ENCODE measurements at regions not wholly inside any gene's neighbourhood (a gene's known extent, or its start where the extent isn't known, plus 50 kb on each side); places are given as distances from the start of the nearest gene placed in this dataset.
A peak's percentile ranks its signal among the peaks of the same experiment; 100 is the strongest.

GRCh38 chr4:129916991-129917390 is 821.0 kb downstream of the C4orf33 start:
- H3K27me3 ChIP-seq (ENCODE audit: control insufficient read depth in 3 of 3, insufficient read depth in 3 of 3, low read length in 2 of 3), result no peaks in the 10 kb centered on the region
- no peak for ATAC-seq (ENCODE audit: insufficient read depth, low FRiP score)
- TF ChIP-seq CTCF (IDR thresholded peaks at IDR 0.05; ENCODE audit: control extremely low read depth, extremely low read depth), result no peak
- H3K36me3 ChIP-seq (ENCODE audit: control insufficient read depth in 4 of 4, insufficient read depth in 4 of 4, low read length in 4 of 4), result no peaks in the 10 kb centered on the region
- no peak overlapping the region for H3K4me3 ChIP-seq
- H3K27ac ChIP-seq (ENCODE audit: low read depth in 1 of 2, low read length in 1 of 2), result no peak overlapping the region
- H3K4me1 ChIP-seq (ENCODE audit: control insufficient read depth in 5 of 5, insufficient read depth in 5 of 5, low read length in 5 of 5), result no peaks in the 10 kb centered on the region
- H3K9me3 ChIP-seq (ENCODE audit: control insufficient read depth in 4 of 4, insufficient read depth in 3 of 4, low read length in 3 of 4), result no peaks in the 10 kb centered on the region
- DNase-seq, result no peak
- no peak overlapping the region for H3K9ac ChIP-seq (ENCODE audit: insufficient read depth in 1 of 2, low read length in 2 of 2)

- WGBS, 2 donors, result 77 to 81% methylated on average over 2 of the region's 2 CpGs
- Histone ChIP-seq H3K27me3 (ENCODE audit: control insufficient read depth in 3 of 3, insufficient read depth in 3 of 3, low read length in 2 of 3) (no peaks in the 10 kb centered on the region), H3K27ac (ENCODE audit: low read depth in 1 of 2, low read length in 1 of 2) (no peak overlapping the region), H3K9ac (ENCODE audit: insufficient read depth in 1 of 2, low read length in 2 of 2) (no peak overlapping the region), H3K36me3 (ENCODE audit: control insufficient read depth in 4 of 4, insufficient read depth in 4 of 4, low read length in 4 of 4) (no peaks in the 10 kb centered on the region), H3K9me3 (ENCODE audit: control insufficient read depth in 4 of 4, insufficient read depth in 3 of 4, low read length in 3 of 4) (no peaks in the 10 kb centered on the region), H3K4me3 (no peak overlapping the region), H3K4me1 (ENCODE audit: control insufficient read depth in 5 of 5, insufficient read depth in 5 of 5, low read length in 5 of 5) (no peaks in the 10 kb centered on the region)
- TF ChIP-seq CTCF (IDR thresholded peaks at IDR 0.05; ENCODE audit: control extremely low read depth, extremely low read depth), result no peak
- ATAC-seq (ENCODE audit: insufficient read depth, low FRiP score), result no peak
- no peak for DNase-seq
Observed at GRCh38 chr4:129917651-129918050, 821.7 kb downstream of the C4orf33 start.

GRCh38 chr4:129926936-129927335 is 831.0 kb downstream of the C4orf33 start:
- H3K27me3 ChIP-seq (ENCODE audit: control insufficient read depth in 3 of 3, insufficient read depth in 3 of 3, low read length in 2 of 3), result no peaks in the 10 kb centered on the region
- DNase-seq (peak in 2 of 3 donors; percentile 1 to 22), ATAC-seq (ENCODE audit: insufficient read depth, low FRiP score) (no peak)

More at GRCh38 chr4:129926936-129927335, 831.0 kb downstream of the C4orf33 start:
- no peaks in the 10 kb centered on the region for H3K9me3 ChIP-seq (ENCODE audit: control insufficient read depth in 4 of 4, insufficient read depth in 3 of 4, low read length in 3 of 4)
- H3K4me1 ChIP-seq (ENCODE audit: control insufficient read depth in 5 of 5, insufficient read depth in 5 of 5, low read length in 5 of 5), result no peaks in the 10 kb centered on the region
- no peak overlapping the region for H3K27ac ChIP-seq (ENCODE audit: low read depth in 1 of 2, low read length in 1 of 2)
- H3K4me3 ChIP-seq, result no peak overlapping the region
- no peaks in the 10 kb centered on the region for H3K36me3 ChIP-seq (ENCODE audit: control insufficient read depth in 4 of 4, insufficient read depth in 4 of 4, low read length in 4 of 4)
- H3K9ac ChIP-seq (ENCODE audit: insufficient read depth in 1 of 2, low read length in 2 of 2), result no peak overlapping the region
- TF ChIP-seq CTCF (IDR thresholded peaks at IDR 0.05; ENCODE audit: control extremely low read depth, extremely low read depth), result no peak

All from lung (tissue), 11 donors.